ENCODE measurements at regions not wholly inside any gene's neighbourhood (a gene's known extent, or its start where the extent isn't known, plus 50 kb on each side); places are given as distances from the start of the nearest gene placed in this dataset.

DNA sequence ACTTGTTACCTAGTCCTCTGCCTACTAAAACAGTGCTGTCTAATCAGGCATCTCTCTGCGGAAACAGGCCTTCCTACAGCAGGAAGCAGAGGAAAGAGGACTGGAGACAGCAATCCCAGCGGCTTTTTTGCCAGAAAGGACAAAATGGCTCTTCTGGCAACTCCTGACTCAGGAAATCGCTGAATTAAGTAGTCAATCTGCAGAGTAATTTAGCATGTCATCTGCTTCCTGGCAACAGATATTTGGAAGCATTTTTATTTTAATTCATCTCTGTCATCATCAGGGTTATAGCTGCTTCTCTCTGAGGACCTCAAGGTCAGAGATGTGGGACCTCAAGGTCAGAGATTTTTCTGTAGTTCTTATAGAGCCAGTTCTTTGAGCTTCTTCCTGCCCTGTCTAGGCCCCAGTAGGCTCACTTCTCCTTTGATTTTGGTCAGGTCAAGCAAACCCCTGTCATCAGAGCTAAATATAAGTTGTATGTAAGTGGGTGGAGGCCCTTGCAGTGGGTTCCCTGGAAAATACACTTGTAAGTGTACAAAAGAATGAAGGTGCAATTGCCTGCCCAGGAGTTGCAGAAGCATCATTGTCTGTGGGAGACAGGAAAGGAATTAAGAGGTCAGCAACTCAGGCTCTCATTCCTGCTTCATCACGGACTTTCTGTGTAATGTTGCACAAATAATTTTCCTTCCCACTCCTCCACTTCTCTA lies 229.4 kb downstream of the ALDH8A1 start:
- TF ChIP-seq, protein P1, sequence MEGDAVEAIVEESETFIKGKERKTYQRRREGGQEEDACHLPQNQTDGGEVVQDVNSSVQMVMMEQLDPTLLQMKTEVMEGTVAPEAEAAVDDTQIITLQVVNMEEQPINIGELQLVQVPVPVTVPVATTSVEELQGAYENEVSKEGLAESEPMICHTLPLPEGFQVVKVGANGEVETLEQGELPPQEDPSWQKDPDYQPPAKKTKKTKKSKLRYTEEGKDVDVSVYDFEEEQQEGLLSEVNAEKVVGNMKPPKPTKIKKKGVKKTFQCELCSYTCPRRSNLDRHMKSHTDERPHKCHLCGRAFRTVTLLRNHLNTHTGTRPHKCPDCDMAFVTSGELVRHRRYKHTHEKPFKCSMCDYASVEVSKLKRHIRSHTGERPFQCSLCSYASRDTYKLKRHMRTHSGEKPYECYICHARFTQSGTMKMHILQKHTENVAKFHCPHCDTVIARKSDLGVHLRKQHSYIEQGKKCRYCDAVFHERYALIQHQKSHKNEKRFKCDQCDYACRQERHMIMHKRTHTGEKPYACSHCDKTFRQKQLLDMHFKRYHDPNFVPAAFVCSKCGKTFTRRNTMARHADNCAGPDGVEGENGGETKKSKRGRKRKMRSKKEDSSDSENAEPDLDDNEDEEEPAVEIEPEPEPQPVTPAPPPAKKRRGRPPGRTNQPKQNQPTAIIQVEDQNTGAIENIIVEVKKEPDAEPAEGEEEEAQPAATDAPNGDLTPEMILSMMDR (IDR thresholded peaks at IDR 0.05), result no peak
- no peak for TF ChIP-seq POLR2A (IDR thresholded peaks at IDR 0.05)

Measured in heart left ventricle (tissue), 13 donors.